ENCODE measurements at regions not wholly inside any gene's neighbourhood (a gene's known extent, or its start where the extent isn't known, plus 50 kb on each side); places are given as distances from the start of the nearest gene placed in this dataset.

DNA sequence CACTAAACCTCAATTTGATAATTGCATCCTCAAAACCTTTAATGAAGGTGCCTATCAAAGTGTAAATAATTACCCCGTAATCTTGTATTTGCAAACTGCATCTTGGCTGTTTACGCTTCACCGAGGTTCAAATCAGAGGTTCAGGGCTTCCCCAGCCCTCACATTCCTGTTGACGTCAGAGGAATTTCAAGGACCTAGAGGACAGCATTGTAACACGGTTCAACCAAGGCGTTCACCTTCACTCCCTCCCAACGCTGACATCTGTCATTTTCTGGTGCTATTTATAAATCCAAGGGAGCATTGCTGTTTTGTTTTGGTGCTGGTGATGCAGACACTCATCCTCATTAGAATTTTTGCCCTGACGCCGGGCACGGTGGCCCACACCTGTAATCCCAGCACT lies 691.6 kb upstream of the RBFOX1 start:
- TF ChIP-seq RAD21 (IDR thresholded peaks at IDR 0.05; ENCODE audit: low read depth) (no peak), POLR2A (IDR thresholded peaks at IDR 0.05; ENCODE audit: borderline replicate concordance, extremely low read depth, insufficient read depth, insufficient read length) (no peak)
- TF ChIP-seq, protein P1, sequence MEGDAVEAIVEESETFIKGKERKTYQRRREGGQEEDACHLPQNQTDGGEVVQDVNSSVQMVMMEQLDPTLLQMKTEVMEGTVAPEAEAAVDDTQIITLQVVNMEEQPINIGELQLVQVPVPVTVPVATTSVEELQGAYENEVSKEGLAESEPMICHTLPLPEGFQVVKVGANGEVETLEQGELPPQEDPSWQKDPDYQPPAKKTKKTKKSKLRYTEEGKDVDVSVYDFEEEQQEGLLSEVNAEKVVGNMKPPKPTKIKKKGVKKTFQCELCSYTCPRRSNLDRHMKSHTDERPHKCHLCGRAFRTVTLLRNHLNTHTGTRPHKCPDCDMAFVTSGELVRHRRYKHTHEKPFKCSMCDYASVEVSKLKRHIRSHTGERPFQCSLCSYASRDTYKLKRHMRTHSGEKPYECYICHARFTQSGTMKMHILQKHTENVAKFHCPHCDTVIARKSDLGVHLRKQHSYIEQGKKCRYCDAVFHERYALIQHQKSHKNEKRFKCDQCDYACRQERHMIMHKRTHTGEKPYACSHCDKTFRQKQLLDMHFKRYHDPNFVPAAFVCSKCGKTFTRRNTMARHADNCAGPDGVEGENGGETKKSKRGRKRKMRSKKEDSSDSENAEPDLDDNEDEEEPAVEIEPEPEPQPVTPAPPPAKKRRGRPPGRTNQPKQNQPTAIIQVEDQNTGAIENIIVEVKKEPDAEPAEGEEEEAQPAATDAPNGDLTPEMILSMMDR (IDR thresholded peaks at IDR 0.05 in 2 of 3, conservative IDR thresholded peaks at IDR 0.05 in 1 of 3; ENCODE audit: borderline replicate concordance in 1 of 3, insufficient read depth in 1 of 3, low read depth in 2 of 3, low read length in 2 of 3) = no peak
